Endodermal cell (in vitro differentiated cells): ENCODE measurements at regions not wholly inside any gene's neighbourhood (a gene's known extent, or its start where the extent isn't known, plus 50 kb on each side); places are given as distances from the start of the nearest gene placed in this dataset.
"Not testable (repeated sequence)": the region's sequence is repeated elsewhere in the genome, so short reads cannot be mapped to it uniquely, and the experiment has no call there.

Experiments
- DNase-seq: peaks from one replicate; pipeline ENCODE4 v3.0.0-alpha.2; 2017
- H3K27ac ChIP-seq: 2 replicates; pipeline ENCODE4 v1.5.1; 2013; ENCODE audit warnings: mild to moderate bottlenecking, low read depth, low read length, moderate library complexity
- H3K27me3 ChIP-seq: 2 replicates; pipeline ENCODE4 v1.6.1; 2013; ENCODE audit warnings: mild to moderate bottlenecking, low read length, moderate library complexity; ENCODE audit not compliant: insufficient read depth, control insufficient read depth, poor library complexity, severe bottlenecking
- H3K36me3 ChIP-seq: 2 replicates; pipeline ENCODE4 v1.7.0; 2013; ENCODE audit warnings: mild to moderate bottlenecking, low read length, moderate library complexity; ENCODE audit not compliant: control insufficient read depth, insufficient read depth
- H3K4me1 ChIP-seq: one replicate; pipeline ENCODE4 v1.7.0; 2013; ENCODE audit warnings: low read length; ENCODE audit not compliant: control insufficient read depth, insufficient read depth
- H3K4me3 ChIP-seq: 2 replicates; pipeline ENCODE4 v1.5.1; 2013; ENCODE audit warnings: mild to moderate bottlenecking, low read length, moderate library complexity
- H3K9ac ChIP-seq: 2 replicates; pipeline ENCODE4 v1.6.1; 2013; ENCODE audit warnings: mild to moderate bottlenecking, low read length, moderate library complexity; ENCODE audit not compliant: poor library complexity, severe bottlenecking; ENCODE audit errors: extremely low read depth
- H3K9me3 ChIP-seq: 2 replicates; pipeline ENCODE4 v1.6.1; 2013; ENCODE audit warnings: mild to moderate bottlenecking, low read length, moderate library complexity; ENCODE audit not compliant: control insufficient read depth
- H3K27ac Mint-ChIP-seq: 2 replicates; pipeline ENCODE4 v1.8.0; 2020; ENCODE audit warnings: mixed read lengths
- H3K27me3 Mint-ChIP-seq: 2 replicates; pipeline ENCODE4 v1.8.0; 2021; ENCODE audit warnings: mild to moderate bottlenecking, mixed read lengths; ENCODE audit not compliant: insufficient read depth
- H3K36me3 Mint-ChIP-seq: 2 replicates; pipeline ENCODE4 v1.8.0; 2020; ENCODE audit warnings: low read depth, mixed read lengths
- H3K4me1 Mint-ChIP-seq: 2 replicates; pipeline ENCODE4 v1.8.0; 2020; ENCODE audit warnings: mixed read lengths
- H3K4me3 Mint-ChIP-seq: 2 replicates; pipeline ENCODE4 v1.8.0; 2020; ENCODE audit warnings: mild to moderate bottlenecking, moderate library complexity, mixed read lengths
- H3K9me3 Mint-ChIP-seq: 2 replicates; pipeline ENCODE4 v1.8.0; 2020; ENCODE audit warnings: mild to moderate bottlenecking, mixed read lengths
- whole genome bisulfite sequencing, 2 experiments: methylation state at CpG; one replicate each; pipeline versions ENCODE4 v1.1.5 to v1.1.7; 2013; ENCODE audit warnings: missing lambda C conversion rate in 2 of 2, mixed read lengths in 1 of 2; ENCODE audit not compliant: insufficient coverage in 1 of 2, insufficient read length in 1 of 2; 5-methylcytosine and 5-hydroxymethylcytosine counted together
- TF ChIP-seq, protein P1 (sequence below): fragments of 200-600 bp; sonication (generic); conservative IDR thresholded peaks from 2 replicates; pipeline ENCODE4 v1.5.0; 2021; ENCODE audit warnings: antibody characterized with exemption, mild to moderate bottlenecking

DNA sequence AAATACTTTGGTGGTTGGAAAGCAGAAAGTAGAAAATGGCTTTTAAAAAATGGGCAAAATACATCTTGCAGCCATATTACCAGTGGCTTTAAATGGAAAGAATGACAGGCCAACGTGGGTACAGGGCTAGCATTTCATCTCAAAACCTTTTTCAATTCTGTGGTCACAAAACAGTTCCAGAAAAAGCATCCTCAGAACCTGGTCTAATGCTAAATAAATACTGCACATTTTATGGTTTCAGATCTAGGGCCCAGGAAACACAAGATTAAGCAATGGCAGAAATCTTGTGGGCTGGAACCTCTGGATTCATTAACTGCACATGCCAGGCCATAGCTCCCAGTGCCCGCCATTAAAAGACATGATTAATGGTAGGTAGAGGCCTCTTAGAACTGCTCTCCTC, 470.2 kb upstream of the RASGRP1 start:
- H3K4me1 Mint-ChIP-seq, result peaks cover 11% of the 10 kb centered on the region
- DNase-seq, result no peak
- Histone ChIP-seq H3K9ac (no peak overlapping the region), H3K4me1 (peaks cover 7% of the 10 kb centered on the region), H3K36me3 (no peaks in the 10 kb centered on the region), H3K27ac (no peak overlapping the region), H3K4me3 (no peak overlapping the region), H3K27me3 (no peaks in the 10 kb centered on the region), H3K9me3 (no peaks in the 10 kb centered on the region)
- WGBS, 2 experiments, result 92 to 93% methylated on average over 2 of the region's 2 CpGs
- no peaks in the 10 kb centered on the region for H3K36me3 Mint-ChIP-seq
- TF ChIP-seq, protein P1, sequence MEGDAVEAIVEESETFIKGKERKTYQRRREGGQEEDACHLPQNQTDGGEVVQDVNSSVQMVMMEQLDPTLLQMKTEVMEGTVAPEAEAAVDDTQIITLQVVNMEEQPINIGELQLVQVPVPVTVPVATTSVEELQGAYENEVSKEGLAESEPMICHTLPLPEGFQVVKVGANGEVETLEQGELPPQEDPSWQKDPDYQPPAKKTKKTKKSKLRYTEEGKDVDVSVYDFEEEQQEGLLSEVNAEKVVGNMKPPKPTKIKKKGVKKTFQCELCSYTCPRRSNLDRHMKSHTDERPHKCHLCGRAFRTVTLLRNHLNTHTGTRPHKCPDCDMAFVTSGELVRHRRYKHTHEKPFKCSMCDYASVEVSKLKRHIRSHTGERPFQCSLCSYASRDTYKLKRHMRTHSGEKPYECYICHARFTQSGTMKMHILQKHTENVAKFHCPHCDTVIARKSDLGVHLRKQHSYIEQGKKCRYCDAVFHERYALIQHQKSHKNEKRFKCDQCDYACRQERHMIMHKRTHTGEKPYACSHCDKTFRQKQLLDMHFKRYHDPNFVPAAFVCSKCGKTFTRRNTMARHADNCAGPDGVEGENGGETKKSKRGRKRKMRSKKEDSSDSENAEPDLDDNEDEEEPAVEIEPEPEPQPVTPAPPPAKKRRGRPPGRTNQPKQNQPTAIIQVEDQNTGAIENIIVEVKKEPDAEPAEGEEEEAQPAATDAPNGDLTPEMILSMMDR, result no peak
- peaks cover 8% of the 10 kb centered on the region for H3K9me3 Mint-ChIP-seq
- no peak overlapping the region for H3K27ac Mint-ChIP-seq
- peaks cover 7% of the 10 kb centered on the region for H3K27me3 Mint-ChIP-seq
- no peak overlapping the region for H3K4me3 Mint-ChIP-seq

DNA sequence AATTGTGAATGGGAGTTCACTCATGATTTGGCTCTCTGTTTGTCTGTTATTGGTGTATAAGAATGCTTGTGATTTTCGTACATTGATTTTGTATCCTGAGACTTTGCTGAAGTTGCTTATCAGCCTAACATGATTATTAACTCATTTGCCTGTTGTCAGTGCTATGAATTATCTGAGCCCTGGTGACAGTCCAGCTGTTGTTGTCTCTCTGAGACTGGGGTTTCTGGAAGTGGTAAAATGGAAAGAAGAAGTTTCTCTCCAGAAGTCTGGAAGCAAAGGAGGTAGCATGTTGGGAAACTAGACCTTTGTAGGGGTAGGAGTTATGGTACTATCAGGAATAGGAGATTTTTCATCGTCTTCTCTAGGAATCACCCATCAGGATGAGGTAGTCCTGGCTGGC, 473.0 kb upstream of the RASGRP1 start:
- H3K36me3 ChIP-seq, H3K4me3 Mint-ChIP-seq: not testable (repeated sequence)
- 91 to 100% methylated on average over 1 to 2 of the region's 2 CpGs for WGBS, 2 experiments

DNA sequence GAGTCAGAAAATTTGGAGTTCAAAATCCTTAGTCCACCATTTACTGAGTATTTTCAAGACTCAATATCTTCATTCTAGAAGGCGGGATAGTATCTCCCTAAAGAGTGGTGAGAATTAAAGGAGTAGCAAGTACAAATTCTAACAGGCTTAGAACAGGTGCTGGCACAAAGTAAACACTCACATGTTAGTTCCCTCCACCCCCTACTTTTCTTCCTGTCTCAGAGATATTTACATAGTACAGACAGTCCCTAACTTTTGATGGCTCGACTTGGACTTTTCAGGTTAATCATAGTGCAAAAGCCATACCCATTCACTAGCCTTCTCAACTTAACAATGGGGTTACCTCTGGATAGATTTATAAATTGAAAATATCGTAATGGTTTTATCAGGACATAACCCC, 476.2 kb upstream of the RASGRP1 start:
- WGBS, 2 experiments, result 91 to 100% methylated on average over 1 to 3 of the region's 3 CpGs
- H3K27ac ChIP-seq, result no peak overlapping the region
- peaks cover 19% of the 10 kb centered on the region for H3K4me1 Mint-ChIP-seq
- TF ChIP-seq, protein P1, result no peak
- H3K27me3 Mint-ChIP-seq, result peaks cover 17% of the 10 kb centered on the region
- H3K36me3 Mint-ChIP-seq, result no peaks in the 10 kb centered on the region
- no peaks in the 10 kb centered on the region for H3K9me3 ChIP-seq
- no peak for DNase-seq
- H3K27me3 ChIP-seq, result no peaks in the 10 kb centered on the region
- no peak overlapping the region for H3K9ac ChIP-seq
- H3K27ac Mint-ChIP-seq, result no peak overlapping the region
- H3K36me3 ChIP-seq, result no peaks in the 10 kb centered on the region
- peaks cover 18% of the 10 kb centered on the region for H3K4me1 ChIP-seq
- H3K9me3 Mint-ChIP-seq, result peaks cover 8% of the 10 kb centered on the region
- no peak overlapping the region for H3K4me3 Mint-ChIP-seq
- H3K4me3 ChIP-seq, result no peak overlapping the region

More for the DNA sequence above, 473.0 kb upstream of the RASGRP1 start:
- H3K27me3 ChIP-seq, H3K9me3 Mint-ChIP-seq, H3K9me3 ChIP-seq, H3K36me3 Mint-ChIP-seq, H3K27ac ChIP-seq, DNase-seq, H3K9ac ChIP-seq, H3K27ac Mint-ChIP-seq: not testable (repeated sequence)
- Histone ChIP-seq H3K4me3 (peak overlapping the region; percentile 37), H3K4me1 (peaks cover 18% of the 10 kb centered on the region)
- Mint-ChIP-seq H3K27me3 (peaks cover 18% of the 10 kb centered on the region), H3K4me1 (peaks cover 19% of the 10 kb centered on the region)

DNA sequence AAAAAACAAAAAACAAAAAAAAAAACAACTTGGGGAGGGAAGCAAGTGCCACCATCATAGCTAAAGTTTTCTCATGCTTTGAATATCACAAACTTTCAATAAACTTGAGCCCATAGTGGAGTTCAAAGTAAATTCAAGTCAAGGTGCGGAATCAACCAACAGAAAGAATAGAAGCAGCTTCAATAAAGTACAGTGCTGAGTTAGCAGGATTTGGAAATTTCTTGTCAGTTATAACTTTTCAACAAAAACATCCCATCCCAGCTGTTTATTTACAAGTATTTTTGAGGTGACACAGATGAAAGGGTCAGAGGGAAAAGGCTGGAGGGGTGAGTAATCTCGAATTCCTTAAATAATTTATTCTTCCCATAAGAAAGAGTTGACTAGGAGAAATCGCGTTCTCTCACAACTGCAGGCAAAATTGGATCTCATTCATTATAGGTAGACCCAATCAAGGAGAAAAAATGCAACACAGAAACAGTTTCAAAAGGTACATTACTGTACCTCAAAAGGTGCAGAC, 477.4 kb upstream of the RASGRP1 start:
- H3K27me3 Mint-ChIP-seq, result peaks cover 17% of the 10 kb centered on the region

More for the DNA sequence above, 477.4 kb upstream of the RASGRP1 start:
- Histone ChIP-seq H3K9ac (no peak overlapping the region), H3K4me1 (peaks cover 18% of the 10 kb centered on the region), H3K27me3 (no peaks in the 10 kb centered on the region), H3K4me3 (no peak overlapping the region), H3K9me3 (no peaks in the 10 kb centered on the region), H3K27ac (no peak overlapping the region), H3K36me3 (no peaks in the 10 kb centered on the region)
- WGBS, 2 experiments, result 88 to 100% methylated on average over 3 to 4 of the region's 4 CpGs
- Mint-ChIP-seq H3K4me3 (no peak overlapping the region), H3K4me1 (peaks cover 19% of the 10 kb centered on the region), H3K9me3 (peaks cover 3% of the 10 kb centered on the region), H3K27ac (no peak overlapping the region), H3K36me3 (no peaks in the 10 kb centered on the region)
- TF ChIP-seq, protein P1, result no peak
- no peak for DNase-seq
